NB4 (cell line): ENCODE measurements at regions not wholly inside any gene's neighbourhood (a gene's known extent, or its start where the extent isn't known, plus 50 kb on each side); places are given as distances from the start of the nearest gene placed in this dataset.

Experiments
- DNase-seq: peaks from one replicate; pipeline ENCODE4 v3.0.0; 2010; ENCODE audit warnings: low read depth
- H3K4me3 ChIP-seq: one replicate; pipeline ENCODE4 v1.5.1; 2011; ENCODE audit warnings: mild to moderate bottlenecking, low read depth, low read length, moderate library complexity
- CTCF ChIP-seq: IDR thresholded peaks from one replicate; pipeline ENCODE4 v1.5.1; 2012; ENCODE audit warnings: low read depth, low read length
- MAX ChIP-seq: IDR thresholded peaks from 2 replicates; pipeline ENCODE4 v1.6.1; 2011; ENCODE audit warnings: low read depth, low read length
- MYC ChIP-seq: IDR thresholded peaks from 2 replicates; pipeline ENCODE4 v1.6.1; 2011; ENCODE audit warnings: low read depth, low read length
- POLR2A ChIP-seq: IDR thresholded peaks from 2 replicates; pipeline ENCODE4 v1.6.1; 2011; ENCODE audit warnings: mild to moderate bottlenecking; ENCODE audit not compliant: insufficient read length; ENCODE audit errors: extremely low read depth

GRCh38 chr2:51553476-51553875 lies 521.5 kb upstream of the NRXN1 start:
- no peak for DNase-seq
- no peak overlapping the region for H3K4me3 ChIP-seq
- no peak for TF ChIP-seq MAX
- TF ChIP-seq CTCF, result no peak
- no peak for TF ChIP-seq MYC
- no peak for TF ChIP-seq POLR2A

DNA sequence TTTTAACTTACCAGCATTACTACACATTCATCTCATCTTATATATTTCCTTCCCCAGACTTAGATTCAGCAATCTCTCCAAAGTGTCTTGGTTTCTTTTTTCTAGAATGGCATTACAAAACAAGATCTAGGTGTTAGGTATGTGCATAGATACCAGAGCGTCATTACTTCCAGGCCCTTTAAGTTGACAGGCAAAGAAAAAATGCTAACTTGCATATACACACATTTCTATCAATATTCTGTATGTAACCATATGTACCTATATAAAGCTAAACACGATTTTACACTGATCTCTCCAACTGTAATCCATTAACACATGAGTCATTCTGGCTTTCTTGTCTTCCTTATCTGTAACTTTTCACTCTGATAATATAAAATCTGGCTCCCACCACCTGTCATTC lies 503.8 kb upstream of the NRXN1 start:
- no peak for DNase-seq
- no peak for TF ChIP-seq POLR2A
- TF ChIP-seq MAX, result no peak
- no peak for TF ChIP-seq MYC
- no peak for TF ChIP-seq CTCF
- no peak overlapping the region for H3K4me3 ChIP-seq

- no peak overlapping the region for H3K4me3 ChIP-seq
- no peak for DNase-seq
- no peak for TF ChIP-seq CTCF
- TF ChIP-seq MAX, result no peak
- no peak for TF ChIP-seq POLR2A
- no peak for TF ChIP-seq MYC
Observed at GRCh38 chr2:51534166-51534565, 502.2 kb upstream of the NRXN1 start.

- no peak for DNase-seq
- no peak overlapping the region for H3K4me3 ChIP-seq
- TF ChIP-seq MAX (no peak), MYC (no peak), POLR2A (no peak), CTCF (no peak)
Observed at GRCh38 chr2:51528156-51528555, 496.2 kb upstream of the NRXN1 start.

DNA sequence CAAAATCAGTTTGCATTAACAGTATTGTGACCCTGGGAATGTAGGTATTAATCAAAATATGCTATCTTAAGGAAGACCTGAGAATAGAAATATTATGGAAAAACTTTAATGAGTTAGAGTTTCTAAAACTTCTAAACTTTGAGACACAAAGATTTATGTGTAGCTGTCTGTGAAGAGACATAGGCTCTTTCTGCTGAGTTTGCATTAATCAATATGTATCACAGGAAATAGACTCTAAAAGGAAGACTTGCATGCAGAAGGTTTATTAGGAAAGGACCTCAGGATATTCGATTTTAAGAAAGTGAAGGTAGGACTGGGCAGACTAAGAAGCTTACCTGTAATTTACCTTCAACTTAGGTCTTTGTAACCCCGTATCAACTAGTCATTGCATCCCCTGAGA lies 494.8 kb upstream of the NRXN1 start:
- no peak for TF ChIP-seq MAX
- no peak overlapping the region for H3K4me3 ChIP-seq
- no peak for DNase-seq

DNA sequence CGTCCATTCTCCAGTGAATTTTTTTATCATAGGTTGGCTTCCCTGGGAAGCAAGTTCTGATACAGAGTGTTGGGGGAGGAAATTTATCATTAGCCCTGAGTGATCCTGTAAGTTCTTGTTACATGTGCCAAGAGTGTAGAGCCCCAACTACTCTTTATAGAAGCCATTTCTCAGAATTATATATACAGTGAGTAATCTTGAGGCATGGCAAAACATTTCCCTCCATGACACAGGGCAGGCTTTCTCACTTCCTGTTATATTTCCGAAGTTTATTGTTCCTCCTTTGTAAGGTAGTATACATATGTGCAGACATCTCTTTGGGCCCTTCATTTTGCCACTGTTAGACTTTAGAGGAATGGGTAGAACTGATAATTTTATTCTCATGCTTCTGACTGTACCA lies 484.7 kb upstream of the NRXN1 start:
- H3K4me3 ChIP-seq, result no peak overlapping the region
- no peak for TF ChIP-seq MYC
- no peak for TF ChIP-seq MAX
- DNase-seq, result no peak

GRCh38 chr2:51511002-51511401 lies 479.1 kb upstream of the NRXN1 start:
- peak; percentile 11 for DNase-seq
- H3K4me3 ChIP-seq, result no peak overlapping the region
- TF ChIP-seq POLR2A, result no peak
- no peak for TF ChIP-seq MAX
- no peak for TF ChIP-seq MYC
- TF ChIP-seq CTCF, result no peak
